H1 (cell line): ENCODE measurements at regions not wholly inside any gene's neighbourhood (a gene's known extent, or its start where the extent isn't known, plus 50 kb on each side); places are given as distances from the start of the nearest gene placed in this dataset.

Experiments
- CTCF ChIA-PET: fragments of 300-600 bp; sonication (Branson Sonifier 250); formaldehyde crosslinking; loops from one replicate; lab custom pipeline; 2021; ENCODE audit not compliant: partially characterized antibody; lab: Charles Lee
- POLR2A ChIA-PET: fragments of 300-600 bp; sonication (Branson Sonifier 250); formaldehyde crosslinking; loops from one replicate; lab custom pipeline; 2021; ENCODE audit warnings: inconsistent platforms; ENCODE audit not compliant: partially characterized antibody; lab: Charles Lee
- DNase-seq, 2 experiments: peaks; one replicate each; pipeline versions ENCODE4 v3.0.0 to v3.0.0-alpha.2; 2010 to 2022; ENCODE audit warnings: low spot score in 2 of 2, low read depth in 1 of 2, mixed read lengths in 1 of 2
- FAIRE-seq: peaks from 2 replicates; lab custom pipeline; 2011; peaks lifted over from hg19 to GRCh38; lab: Jason Lieb, UNC
- H2AFZ ChIP-seq: 2 replicates; pipeline ENCODE4 v1.8.1; 2012; ENCODE audit warnings: low read length, inconsistent platforms
- H2AK5ac ChIP-seq: 2 replicates; pipeline ENCODE4 v1.6.1; 2013; ENCODE audit warnings: low read depth, low read length
- H2BK120ac ChIP-seq: replicated peaks from 2 replicates; pipeline ENCODE3; 2013; ENCODE audit warnings: low read depth, low read length, inconsistent platforms
- H2BK12ac ChIP-seq: 2 replicates; pipeline ENCODE4 v1.6.1; 2013; ENCODE audit warnings: low read depth, low read length
- H2BK15ac ChIP-seq: 2 replicates; pipeline ENCODE4 v1.6.1; 2013; ENCODE audit warnings: low read length
- H2BK20ac ChIP-seq: 2 replicates; pipeline ENCODE4 v1.6.1; 2013; ENCODE audit warnings: low read length
- H2BK5ac ChIP-seq: 2 replicates; pipeline ENCODE4 v1.6.1; 2013; ENCODE audit warnings: low read depth, low read length
- H3K14ac ChIP-seq: 2 replicates; pipeline ENCODE4 v1.6.1; 2013; ENCODE audit warnings: inconsistent platforms; ENCODE audit not compliant: insufficient read length
- H3K18ac ChIP-seq: 2 replicates; pipeline ENCODE4 v1.6.1; 2013; ENCODE audit warnings: low read length; ENCODE audit errors: extremely low read depth
- H3K23ac ChIP-seq: 2 replicates; pipeline ENCODE4 v1.6.1; 2013; ENCODE audit warnings: inconsistent platforms; ENCODE audit not compliant: insufficient read length
- H3K23me2 ChIP-seq: 2 replicates; pipeline ENCODE4 v1.6.1; 2013; ENCODE audit warnings: low read depth, low read length
- H3K27ac ChIP-seq: 2 replicates; pipeline ENCODE4 v1.6.1; 2011; ENCODE audit warnings: low read depth, low read length, inconsistent platforms
- H3K27me3 ChIP-seq, 4 experiments: replicated peaks in 1 of 4; 1 replicate in 1 of 4; 2 replicates in 3 of 4; pipeline versions ENCODE4 v1.6.1 to v1.8.1; 2011 to 2013; ENCODE audit warnings: low read length in 3 of 4, mild to moderate bottlenecking in 3 of 4, inconsistent platforms in 2 of 4, mixed read lengths in 2 of 4, moderate library complexity in 1 of 4; ENCODE audit not compliant: control insufficient read depth in 3 of 4, insufficient read depth in 3 of 4; ENCODE audit errors: extremely low read depth in 1 of 4
- H3K36me3 ChIP-seq, 4 experiments: 2 replicates each; pipeline versions ENCODE4 v1.6.1 to v1.8.1; 2011 to 2013; ENCODE audit warnings: mild to moderate bottlenecking in 4 of 4, low read length in 3 of 4, moderate library complexity in 2 of 4, control low read depth in 1 of 4, inconsistent platforms in 1 of 4; ENCODE audit not compliant: insufficient read depth in 4 of 4, control insufficient read depth in 2 of 4
- H3K4ac ChIP-seq: replicated peaks from 2 replicates; pipeline ENCODE3; 2013; ENCODE audit warnings: low read length, low read depth, mixed read lengths, inconsistent platforms; ENCODE audit not compliant: insufficient read length
- H3K4me1 ChIP-seq, 4 experiments: replicated peaks in 1 of 4; 1 replicate in 1 of 4; 2 replicates in 3 of 4; pipeline versions ENCODE4 v1.6.1 to v1.8.1; 2011 to 2013; ENCODE audit warnings: low read length in 3 of 4, inconsistent platforms in 2 of 4, mixed read lengths in 1 of 4; ENCODE audit not compliant: insufficient read depth in 4 of 4, control insufficient read depth in 3 of 4
- H3K4me2 ChIP-seq, 2 experiments: 2 replicates each; pipeline versions ENCODE4 v1.6.1 to v1.8.1; 2011 to 2013; ENCODE audit warnings: low read depth in 2 of 2, low read length in 2 of 2, control low read depth in 1 of 2, inconsistent platforms in 1 of 2, mild to moderate bottlenecking in 1 of 2; ENCODE audit not compliant: insufficient read depth in 1 of 2
- H3K4me3 ChIP-seq, 4 experiments: fragments of 200-600, 300-600 bp in 1 of 4; sonication (generic), shearing (Covaris generic), sonication (Bioruptor Twin) in 1 of 4; 2 replicates each; pipeline versions ENCODE4 v1.5.1 to v1.8.1; 2011 to 2016; ENCODE audit warnings: low read length in 4 of 4, low read depth in 3 of 4, control low read depth in 2 of 4, inconsistent platforms in 2 of 4, mild to moderate bottlenecking in 2 of 4, mixed read lengths in 1 of 4, moderate library complexity in 1 of 4; ENCODE audit not compliant: insufficient read depth in 2 of 4; ENCODE audit errors: extremely low read depth in 1 of 4
- H3K56ac ChIP-seq: replicated peaks from 2 replicates; pipeline ENCODE3; 2013; ENCODE audit warnings: low read depth, mild to moderate bottlenecking, mixed read lengths, low read length, inconsistent platforms; ENCODE audit not compliant: insufficient read length
- H3K79me1 ChIP-seq: 2 replicates; pipeline ENCODE4 v1.6.1; 2013; ENCODE audit warnings: low read depth, low read length, control low read depth
- H3K79me2 ChIP-seq, 2 experiments: 2 replicates each; pipeline versions ENCODE4 v1.6.1 to v1.8.1; 2012 to 2013; ENCODE audit warnings: low read length in 2 of 2, mild to moderate bottlenecking in 2 of 2, inconsistent platforms in 1 of 2; ENCODE audit not compliant: insufficient read depth in 2 of 2, control insufficient read depth in 1 of 2
- H3K9ac ChIP-seq, 4 experiments: replicated peaks in 1 of 4; 1 replicate in 1 of 4; 2 replicates in 3 of 4; pipeline versions ENCODE4 v1.6.1 to v1.8.1; 2011 to 2013; ENCODE audit warnings: low read depth in 3 of 4, low read length in 3 of 4, control low read depth in 2 of 4, mild to moderate bottlenecking in 2 of 4, moderate library complexity in 2 of 4, inconsistent platforms in 1 of 4; ENCODE audit errors: extremely low read depth in 1 of 4
- H3K9me3 ChIP-seq, 2 experiments: 2 replicates each; pipeline versions ENCODE4 v1.6.1 to v1.8.1; 2012 to 2013; ENCODE audit warnings: mild to moderate bottlenecking in 2 of 2, moderate library complexity in 2 of 2, control low read depth in 1 of 2, inconsistent platforms in 1 of 2, low read depth in 1 of 2, low read length in 1 of 2, mixed read lengths in 1 of 2; ENCODE audit not compliant: insufficient read depth in 2 of 2
- H4K20me1 ChIP-seq, 2 experiments: replicated peaks in 1 of 2; 2 replicates each; pipeline versions ENCODE3 to v1.8.1; 2011 to 2013; ENCODE audit warnings: inconsistent platforms in 2 of 2, low read length in 2 of 2, mild to moderate bottlenecking in 1 of 2; ENCODE audit not compliant: insufficient read depth in 2 of 2, control insufficient read depth in 1 of 2
- H4K5ac ChIP-seq: 2 replicates; pipeline ENCODE4 v1.6.1; 2013; ENCODE audit warnings: low read length, low read depth, mixed read lengths, inconsistent platforms; ENCODE audit not compliant: insufficient read length
- H4K8ac ChIP-seq: 2 replicates; pipeline ENCODE4 v1.8.0; 2013; ENCODE audit warnings: mild to moderate bottlenecking, moderate library complexity, low read length, inconsistent platforms; ENCODE audit not compliant: insufficient read depth; ENCODE audit errors: extremely low read depth
- H4K91ac ChIP-seq: replicated peaks from 2 replicates; pipeline ENCODE3; 2013; ENCODE audit warnings: low read length, mixed read lengths, inconsistent platforms; ENCODE audit not compliant: insufficient read length
- CEBPB ChIP-seq: IDR thresholded peaks from 2 replicates; pipeline ENCODE4 v1.6.1; 2012; ENCODE audit warnings: low read depth, low read length
- CTBP2 ChIP-seq: IDR thresholded peaks from 2 replicates; pipeline ENCODE4 v1.7.0; 2011; ENCODE audit warnings: borderline replicate concordance, mild to moderate bottlenecking, moderate library complexity, mixed read lengths, low read length; ENCODE audit not compliant: insufficient read depth, insufficient read length
- MAFK ChIP-seq: IDR thresholded peaks from 2 replicates; pipeline ENCODE4 v1.6.1; 2012; ENCODE audit warnings: low read depth, mild to moderate bottlenecking, improper control_type of control experiment, low read length
- SIRT6 ChIP-seq: IDR thresholded peaks from one replicate; pipeline ENCODE4 v1.7.1; 2012; ENCODE audit warnings: low read length, inconsistent platforms
- WGBS, 2 experiments: shearing (Covaris generic) in 1 of 2; methylation state at CpG; one replicate each; pipeline versions ENCODE4 v1.1.6 to v1.1.7; 2013 to 2015; ENCODE audit warnings: low lambda C conversion rate in 2 of 2, mixed read lengths in 2 of 2, inconsistent platforms in 1 of 2, low coverage in 1 of 2, missing lambda C conversion rate in 1 of 2; ENCODE audit not compliant: insufficient replicate concordance in 2 of 2, insufficient coverage in 1 of 2, insufficient read length in 1 of 2; ENCODE audit errors: extremely low coverage in 1 of 2, missing lambda C conversion rate in 1 of 2; 5-methylcytosine and 5-hydroxymethylcytosine counted together

DNA sequence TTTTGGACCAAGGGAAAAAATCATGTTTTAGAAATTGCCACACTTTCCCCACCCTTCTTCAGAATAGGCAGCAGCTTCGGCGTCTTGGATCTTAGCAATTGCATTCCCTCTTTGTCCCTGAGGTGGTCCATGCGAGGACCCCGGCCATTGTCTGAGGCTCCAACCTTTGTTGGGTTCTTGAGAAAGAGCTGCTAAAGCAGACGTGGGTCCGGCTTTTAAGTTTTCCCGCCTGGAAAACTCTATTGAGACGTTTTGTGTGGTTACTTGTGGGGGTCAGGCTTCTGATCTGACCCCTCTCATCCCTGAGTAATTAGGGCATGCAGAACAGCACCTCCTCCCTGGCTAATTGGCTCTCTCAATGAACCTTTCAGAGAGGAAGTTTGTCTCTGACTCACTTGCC lies 509.6 kb upstream of the TNC start:
- H4K20me1 ChIP-seq: no peaks in the 10 kb centered on the region
- H2BK20ac ChIP-seq: no peak overlapping the region
- H3K9ac ChIP-seq: no peak overlapping the region
- no peak overlapping the region for H2AK5ac ChIP-seq
- WGBS, 2 experiments: 93% methylated on average over 8 of the region's 8 CpGs; no CpG with 5 or more reads in 1 of the 2 experiments
- H2BK5ac ChIP-seq: no peak overlapping the region
- H3K56ac ChIP-seq: no peak overlapping the region
- no peak overlapping the region for H3K14ac ChIP-seq
- ChIA-PET POLR2A (no interaction called here), CTCF (interaction anchor here (0.7 to 2.2 kb wide), 3 partner anchors 32 to 615 kb away, joined by 3 to 9 read pairs (median 3); no protein-coding TSS in a partner anchor)
- no peak for TF ChIP-seq MAFK
- no peak for TF ChIP-seq CTBP2
- no peak for TF ChIP-seq SIRT6
- no peak for TF ChIP-seq CEBPB
- no peak overlapping the region for H2AFZ ChIP-seq
- H2BK120ac ChIP-seq: no peak overlapping the region
- H3K23ac ChIP-seq: no peak overlapping the region
- H3K4me3 ChIP-seq: no peak overlapping the region
- H4K8ac ChIP-seq: no peak overlapping the region
- H3K4ac ChIP-seq: no peak overlapping the region
- H3K18ac ChIP-seq: no peak overlapping the region
- H3K79me1 ChIP-seq: no peaks in the 10 kb centered on the region
- no peak for DNase-seq
- H3K23me2 ChIP-seq: no peaks in the 10 kb centered on the region
- no peak overlapping the region for H3K27ac ChIP-seq
- H3K9me3 ChIP-seq: no peaks in the 10 kb centered on the region
- FAIRE-seq: no peak
- no peak overlapping the region for H4K91ac ChIP-seq
- H2BK12ac ChIP-seq: no peak overlapping the region
- H3K36me3 ChIP-seq: no peaks in the 10 kb centered on the region
- H3K4me1 ChIP-seq: peaks cover 0 to 4% (median 2%) of the 10 kb centered on the region in 4 experiments; a peak in 4 of 7 replicates
- no peak overlapping the region for H4K5ac ChIP-seq
- H3K4me2 ChIP-seq: no peak overlapping the region
- H3K27me3 ChIP-seq: no peaks in the 10 kb centered on the region
- H3K79me2 ChIP-seq: no peaks in the 10 kb centered on the region
- no peak overlapping the region for H2BK15ac ChIP-seq
